Skeletal muscle satellite cell (primary cell): ENCODE measurements at regions not wholly inside any gene's neighbourhood (a gene's known extent, or its start where the extent isn't known, plus 50 kb on each side); places are given as distances from the start of the nearest gene placed in this dataset.
A peak's percentile ranks its signal among the peaks of the same experiment; 100 is the strongest.

Experiments used
- H3K27me3 ChIP-seq: 2 replicates; pipeline ENCODE4 v1.7.0; 2013; ENCODE audit warnings: low read length; ENCODE audit not compliant: control insufficient read depth, insufficient read depth
- H3K36me3 ChIP-seq: 2 replicates; pipeline ENCODE4 v1.7.0; 2013; ENCODE audit warnings: mild to moderate bottlenecking, control low read depth, low read length; ENCODE audit not compliant: insufficient read depth
- H3K4me1 ChIP-seq: 2 replicates; pipeline ENCODE4 v1.7.0; 2013; ENCODE audit warnings: low read length; ENCODE audit not compliant: control insufficient read depth, insufficient read depth
- H3K4me2 ChIP-seq: 2 replicates; pipeline ENCODE4 v1.7.0; 2013; ENCODE audit warnings: mild to moderate bottlenecking, low read length
- H3K4me3 ChIP-seq: 2 replicates; pipeline ENCODE4 v1.7.0; 2013; ENCODE audit warnings: low read length
- H3K9ac ChIP-seq: 2 replicates; pipeline ENCODE4 v1.7.0; 2013; ENCODE audit warnings: mild to moderate bottlenecking, low read depth, low read length, moderate library complexity
- H3K9me3 ChIP-seq: replicated peaks from 2 replicates; pipeline ENCODE4 v1.7.0; 2013; ENCODE audit warnings: mild to moderate bottlenecking, control low read depth, low read length

DNA sequence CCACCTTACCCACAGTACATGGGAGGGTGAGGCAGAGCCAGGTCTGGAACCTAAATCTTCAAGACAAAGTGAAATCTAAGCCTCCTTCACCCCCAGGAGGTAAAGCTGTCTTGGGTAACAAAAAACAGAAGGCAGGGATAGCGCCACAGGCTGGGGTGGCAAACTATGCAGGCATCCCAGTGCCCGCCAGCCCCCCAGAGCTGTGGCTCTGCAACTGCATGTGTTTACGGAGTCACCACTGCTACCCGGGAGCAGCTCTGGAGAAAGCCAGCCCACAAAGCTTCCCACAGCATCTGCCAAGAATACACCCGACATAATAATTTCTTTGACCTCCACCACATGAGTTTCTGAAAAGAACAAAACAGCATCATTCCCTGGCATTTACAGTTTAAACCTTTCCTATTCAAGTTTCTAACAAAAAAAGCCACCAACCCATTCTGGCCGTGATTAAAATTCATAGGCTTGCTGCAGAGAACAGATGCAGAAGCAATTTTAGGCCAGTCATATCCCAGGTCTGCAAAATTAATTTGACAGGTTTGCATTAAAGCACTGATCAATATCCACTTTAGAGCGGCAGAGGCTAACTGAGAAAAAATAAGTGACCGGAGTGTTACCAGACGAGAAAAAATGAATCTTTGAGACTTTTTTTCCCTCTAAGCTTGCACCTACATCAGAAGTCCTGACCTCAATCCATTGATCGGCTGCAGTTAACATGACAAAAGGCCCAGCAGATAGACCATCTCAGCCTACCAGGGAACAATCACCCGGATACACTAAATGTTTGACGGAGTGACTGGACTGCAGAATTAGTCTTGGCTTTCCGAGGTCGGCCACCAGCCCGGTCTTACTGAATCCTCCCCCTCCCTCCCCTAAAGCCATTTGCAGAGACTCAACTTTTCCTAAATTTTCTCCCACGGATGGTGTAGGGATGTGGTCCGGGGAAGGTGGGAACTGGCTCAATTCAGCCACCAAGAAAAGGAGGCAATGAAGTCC, 309.6 kb upstream of the SKOR2 start:
- H3K4me1 ChIP-seq: no peaks in the 10 kb centered on the region
- H3K27me3 ChIP-seq: no peaks in the 10 kb centered on the region
- H3K4me2 ChIP-seq: no peak overlapping the region
- no peaks in the 10 kb centered on the region for H3K9me3 ChIP-seq
- no peak overlapping the region for H3K9ac ChIP-seq
- H3K4me3 ChIP-seq: no peak overlapping the region
- no peaks in the 10 kb centered on the region for H3K36me3 ChIP-seq

DNA sequence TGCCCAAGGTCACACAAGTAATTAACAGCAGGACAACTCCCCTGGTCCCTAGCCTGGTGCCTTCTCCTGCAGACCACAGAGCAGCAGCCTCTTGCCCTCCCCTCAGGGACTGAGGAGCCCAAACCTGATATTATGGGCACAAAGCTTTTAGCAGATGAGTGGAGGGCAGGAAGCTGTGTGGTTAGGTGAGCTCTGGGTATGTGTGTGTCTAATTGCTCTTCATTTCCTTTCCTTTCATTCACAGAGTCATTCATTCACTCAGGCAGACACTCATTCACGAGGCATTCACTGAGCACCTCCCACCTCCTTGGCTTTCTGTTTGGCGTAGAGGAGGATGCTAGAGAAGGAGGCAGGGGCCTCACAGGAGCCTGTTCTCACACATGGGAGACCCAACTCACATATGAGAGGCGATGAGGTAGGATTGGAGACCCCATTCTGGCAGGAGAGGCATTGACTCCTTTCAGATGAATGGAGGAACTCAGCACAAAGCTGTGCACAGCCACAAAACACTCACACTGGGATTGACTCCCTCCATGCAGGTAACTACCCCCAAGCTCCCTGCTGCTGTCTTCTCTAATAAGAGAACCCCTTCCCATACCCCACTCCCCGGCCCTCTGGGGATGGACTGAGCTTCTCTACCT, 306.8 kb upstream of the SKOR2 start:
- no peaks in the 10 kb centered on the region for H3K4me1 ChIP-seq
- no peak overlapping the region for H3K4me3 ChIP-seq
- no peak overlapping the region for H3K4me2 ChIP-seq
- no peaks in the 10 kb centered on the region for H3K27me3 ChIP-seq
- no peak overlapping the region for H3K9ac ChIP-seq
- H3K36me3 ChIP-seq: no peaks in the 10 kb centered on the region
- H3K9me3 ChIP-seq: no peaks in the 10 kb centered on the region

DNA sequence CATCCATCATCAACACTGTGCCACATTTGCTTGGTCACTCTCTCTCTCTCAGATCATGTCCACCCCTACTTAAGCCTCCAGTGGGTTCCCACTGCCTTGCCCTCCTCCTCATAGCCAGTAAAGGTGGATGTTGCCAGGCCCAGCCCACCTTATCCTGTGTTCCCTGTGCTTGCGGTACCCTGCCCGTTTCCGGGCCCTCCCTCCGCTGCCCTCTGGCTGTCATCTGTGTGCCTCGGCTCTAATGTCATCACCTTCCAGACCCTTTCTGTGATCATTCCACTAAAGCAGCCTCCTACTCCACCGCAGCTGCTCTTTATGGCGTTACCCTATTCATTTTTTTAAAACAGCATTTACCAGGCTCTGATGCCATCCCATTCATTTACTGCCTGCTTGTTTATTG, 305.7 kb upstream of the SKOR2 start:
- Histone ChIP-seq H3K4me2 (no peak overlapping the region), H3K4me3 (no peak overlapping the region), H3K9me3 (no peaks in the 10 kb centered on the region), H3K9ac (no peak overlapping the region), H3K4me1 (no peaks in the 10 kb centered on the region), H3K27me3 (no peaks in the 10 kb centered on the region), H3K36me3 (no peaks in the 10 kb centered on the region)

DNA sequence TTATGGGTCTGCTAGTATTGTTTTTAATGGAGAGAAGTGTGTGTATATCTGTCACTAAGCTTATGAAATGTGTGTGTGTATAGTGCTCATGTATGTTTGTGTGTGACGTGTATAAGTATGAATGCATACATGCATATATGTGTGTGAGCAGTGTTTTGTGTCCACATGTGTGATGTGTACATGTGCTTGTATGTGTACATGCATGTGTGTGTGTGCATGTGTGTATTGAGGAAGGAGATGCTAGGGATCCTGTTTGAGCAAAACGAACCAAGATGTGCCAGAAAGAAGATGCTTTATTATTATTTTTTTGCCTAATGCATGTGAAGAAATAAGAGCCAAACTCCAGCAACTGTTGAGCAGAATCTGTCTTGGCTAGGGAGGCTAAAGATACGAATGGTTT, 301.3 kb upstream of the SKOR2 start:
- no peak overlapping the region for H3K4me3 ChIP-seq
- no peak overlapping the region for H3K4me2 ChIP-seq
- no peaks in the 10 kb centered on the region for H3K27me3 ChIP-seq
- H3K4me1 ChIP-seq: no peaks in the 10 kb centered on the region
- no peak overlapping the region for H3K9ac ChIP-seq
- no peaks in the 10 kb centered on the region for H3K9me3 ChIP-seq
- H3K36me3 ChIP-seq: no peaks in the 10 kb centered on the region

DNA sequence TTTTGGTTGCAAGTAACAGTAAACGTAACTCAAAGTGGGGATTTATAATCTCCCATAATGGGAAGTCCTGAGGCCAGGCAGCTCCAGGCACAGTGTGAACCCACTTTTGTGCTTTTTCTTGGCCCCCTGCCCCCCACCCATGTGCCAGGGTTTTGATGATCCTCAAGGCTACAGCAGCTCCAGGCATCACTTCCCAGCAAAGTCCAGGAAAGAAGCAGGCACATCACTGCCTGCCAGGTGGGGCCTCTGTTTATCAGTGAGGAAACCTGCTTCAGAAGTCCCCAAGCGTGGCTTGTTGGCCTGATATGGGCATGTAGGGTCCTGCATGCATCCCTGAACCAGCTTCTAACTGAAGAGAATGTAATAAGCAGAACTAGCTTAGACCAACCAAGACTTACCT, 299.2 kb upstream of the SKOR2 start:
- H3K27me3 ChIP-seq: no peaks in the 10 kb centered on the region
- no peaks in the 10 kb centered on the region for H3K36me3 ChIP-seq
- no peak overlapping the region for H3K4me3 ChIP-seq
- H3K4me1 ChIP-seq: no peaks in the 10 kb centered on the region
- no peaks in the 10 kb centered on the region for H3K9me3 ChIP-seq
- no peak overlapping the region for H3K4me2 ChIP-seq
- H3K9ac ChIP-seq: no peak overlapping the region

DNA sequence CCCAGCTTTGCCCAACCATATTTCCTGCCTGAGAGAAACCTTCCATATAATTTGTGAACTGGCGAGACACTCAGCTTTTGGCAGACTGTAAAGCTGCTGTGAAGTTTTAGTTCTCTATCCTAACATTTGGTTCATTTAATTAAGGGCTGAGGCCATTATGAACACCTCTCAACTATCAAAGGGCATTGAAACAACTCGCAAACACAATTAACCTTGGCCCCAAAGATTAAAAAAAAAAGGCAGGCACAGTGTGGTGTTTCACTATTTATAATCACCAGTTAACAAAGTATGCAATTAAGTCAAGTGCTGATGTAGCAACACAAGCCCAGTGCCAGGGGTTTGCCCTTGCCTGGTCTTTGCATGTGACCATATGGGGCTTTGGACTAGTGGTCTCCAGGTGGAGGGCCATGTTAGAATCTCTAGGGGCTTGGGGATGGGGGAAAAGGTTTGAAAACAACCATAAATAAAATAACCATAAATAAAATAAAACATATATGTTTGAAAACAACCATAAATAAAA, 297.6 kb upstream of the SKOR2 start:
- H3K9me3 ChIP-seq: no peaks in the 10 kb centered on the region
- no peak overlapping the region for H3K4me2 ChIP-seq

DNA sequence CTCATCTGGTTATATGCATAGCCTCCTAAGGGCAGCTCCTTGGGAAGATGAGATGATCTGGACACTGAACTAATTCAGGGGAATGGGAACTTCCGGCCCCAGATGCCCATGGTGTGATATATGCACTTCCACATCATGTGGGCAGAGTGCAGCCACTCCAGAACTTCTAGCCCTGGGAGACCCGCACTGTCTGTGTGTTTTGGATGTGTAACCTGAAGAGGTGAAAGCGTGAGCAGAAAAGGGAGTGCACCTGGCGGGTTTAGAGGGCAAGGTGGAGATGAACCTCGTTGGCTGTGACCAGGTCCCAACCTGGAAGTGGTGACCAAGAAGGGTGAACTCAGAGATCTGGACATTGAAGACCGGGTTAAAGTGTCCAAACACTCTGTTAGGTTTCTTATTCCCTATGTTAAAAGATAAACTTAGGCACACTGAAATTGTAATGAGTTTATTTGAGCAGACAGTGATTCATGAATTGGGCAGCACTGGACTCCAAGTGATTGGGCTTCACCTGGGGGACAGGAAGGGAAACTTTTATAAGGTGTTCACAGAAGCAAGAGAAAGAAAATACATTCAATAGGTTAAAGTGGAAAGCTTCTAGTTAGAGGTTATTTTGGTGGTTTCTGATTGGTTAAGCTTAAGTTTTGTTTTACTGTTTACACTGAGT, 296.2 kb upstream of the SKOR2 start:
- Histone ChIP-seq H3K36me3 (no peaks in the 10 kb centered on the region), H3K9ac (no peak overlapping the region), H3K9me3 (no peaks in the 10 kb centered on the region), H3K4me2 (no peak overlapping the region), H3K4me3 (no peak overlapping the region), H3K4me1 (no peaks in the 10 kb centered on the region), H3K27me3 (no peaks in the 10 kb centered on the region)

More for the DNA sequence above, 297.6 kb upstream of the SKOR2 start:
- Histone ChIP-seq H3K4me3 (no peak overlapping the region), H3K27me3 (no peaks in the 10 kb centered on the region), H3K4me1 (no peaks in the 10 kb centered on the region), H3K9ac (no peak overlapping the region), H3K36me3 (no peaks in the 10 kb centered on the region)

DNA sequence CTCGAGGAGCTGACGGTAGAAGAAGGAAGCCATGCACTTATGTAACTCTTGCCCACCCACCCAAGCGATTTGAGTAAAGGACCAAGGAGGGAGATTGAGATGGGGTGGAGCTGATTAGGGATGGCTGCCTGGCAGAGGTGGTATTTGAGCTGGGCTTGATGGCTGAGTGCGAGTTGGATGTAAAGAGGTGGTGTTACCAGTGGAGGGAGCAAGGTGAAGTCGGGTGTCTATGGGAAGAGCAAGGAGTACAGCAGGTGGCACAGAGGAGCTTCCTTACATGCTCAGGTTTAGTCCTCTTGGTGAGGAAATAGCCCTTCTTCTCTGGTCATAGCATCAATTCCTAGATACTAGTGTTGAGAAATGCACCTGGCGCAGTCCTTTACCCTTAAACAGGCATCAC, 294.2 kb upstream of the SKOR2 start:
- Histone ChIP-seq H3K4me1 (no peaks in the 10 kb centered on the region), H3K9me3 (no peaks in the 10 kb centered on the region), H3K27me3 (no peaks in the 10 kb centered on the region), H3K36me3 (no peaks in the 10 kb centered on the region), H3K4me3 (no peak overlapping the region), H3K9ac (no peak overlapping the region), H3K4me2 (no peak overlapping the region)

DNA sequence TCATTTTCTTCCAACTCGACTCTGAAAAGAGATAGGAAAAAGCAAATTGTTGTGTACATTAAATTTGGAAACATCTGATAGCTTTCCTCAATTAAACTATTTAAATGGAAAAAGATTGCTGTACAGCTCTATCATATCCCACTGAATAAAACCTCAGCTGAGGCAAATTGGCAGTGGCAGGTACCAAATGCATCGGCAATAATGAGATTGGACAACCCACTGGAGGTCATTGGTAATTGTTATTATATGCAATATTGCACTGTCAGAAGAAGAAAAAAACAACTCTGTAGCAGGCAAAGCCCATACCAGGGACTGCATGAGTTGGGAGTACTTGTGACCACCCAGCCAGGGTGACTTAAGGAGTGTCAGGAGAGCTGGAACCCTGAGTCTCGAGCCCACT, 291.6 kb upstream of the SKOR2 start:
- Histone ChIP-seq H3K9me3 (no peaks in the 10 kb centered on the region), H3K4me2 (no peak overlapping the region), H3K4me1 (no peaks in the 10 kb centered on the region), H3K9ac (no peak overlapping the region), H3K4me3 (no peak overlapping the region), H3K36me3 (no peaks in the 10 kb centered on the region), H3K27me3 (no peaks in the 10 kb centered on the region)

DNA sequence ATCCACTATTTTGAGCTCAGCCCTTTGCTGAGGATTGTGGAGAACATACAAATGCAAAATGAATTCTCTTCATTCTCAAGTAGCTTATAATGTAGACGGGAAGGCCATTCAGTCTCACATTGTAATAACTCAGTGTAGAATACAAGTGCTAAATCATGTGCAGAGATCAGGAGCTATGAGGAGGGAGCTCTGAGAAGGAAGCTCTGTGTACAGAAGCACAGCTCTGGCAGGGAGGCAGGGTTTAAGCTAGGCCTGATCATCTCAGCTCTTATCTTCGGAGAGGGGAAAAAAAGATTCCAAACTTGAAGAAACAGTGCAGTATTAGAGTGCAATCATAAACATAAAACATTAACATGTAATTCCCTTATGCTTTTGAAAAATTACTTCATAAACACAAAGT, 291.1 kb upstream of the SKOR2 start:
- no peak overlapping the region for H3K4me3 ChIP-seq
- H3K27me3 ChIP-seq: no peaks in the 10 kb centered on the region
- no peak overlapping the region for H3K4me2 ChIP-seq
- H3K9me3 ChIP-seq: no peaks in the 10 kb centered on the region
- no peak overlapping the region for H3K9ac ChIP-seq
- no peaks in the 10 kb centered on the region for H3K4me1 ChIP-seq
- no peaks in the 10 kb centered on the region for H3K36me3 ChIP-seq

DNA sequence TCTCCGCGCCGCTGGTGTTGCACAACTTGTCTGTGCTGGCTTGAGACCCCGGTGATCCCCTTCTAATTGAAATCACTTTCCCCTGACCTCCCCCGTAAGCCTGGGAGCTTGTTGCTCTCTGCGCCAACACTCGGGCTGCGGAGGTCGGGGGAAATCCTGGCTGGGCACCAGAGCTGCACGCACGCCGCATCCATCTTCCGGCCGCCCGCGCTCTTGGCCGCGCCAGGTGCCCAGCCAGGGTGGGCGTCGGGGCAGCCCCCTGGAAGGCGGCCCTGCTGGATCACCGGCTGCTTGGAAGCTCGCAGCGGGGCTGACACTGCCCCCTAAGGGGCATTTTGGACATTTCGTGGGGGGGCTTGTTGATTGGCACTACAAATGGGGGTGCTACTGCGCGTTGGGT, 280.3 kb upstream of the SKOR2 start:
- no peak overlapping the region for H3K9ac ChIP-seq

More for the DNA sequence above, 280.3 kb upstream of the SKOR2 start:
- Histone ChIP-seq H3K4me3 (peak overlapping the region; percentile 54), H3K9me3 (no peaks in the 10 kb centered on the region), H3K4me1 (no peaks in the 10 kb centered on the region), H3K36me3 (no peaks in the 10 kb centered on the region), H3K27me3 (peaks cover 11% of the 10 kb centered on the region), H3K4me2 (peak overlapping the region; percentile 61)
